ENCODE measurements at regions not wholly inside any gene's neighbourhood (a gene's known extent, or its start where the extent isn't known, plus 50 kb on each side); places are given as distances from the start of the nearest gene placed in this dataset.

- DNase-seq (ENCODE audit: low spot score): no peak
- H3K27ac ChIP-seq (ENCODE audit: low read depth, low read length, poor library complexity, severe bottlenecking): no peak overlapping the region
- no peaks in the 10 kb centered on the region for H3K36me3 ChIP-seq (ENCODE audit: insufficient read depth, low read length, poor library complexity, severe bottlenecking)
- ChIA-PET POLR2A (ENCODE audit: low non-redundant PET) (no interaction called here), CTCF (no interaction called here)
- no peaks in the 10 kb centered on the region for H3K4me1 ChIP-seq (ENCODE audit: insufficient read depth, low read length, poor library complexity, severe bottlenecking)
- no peak overlapping the region for H3K4me3 ChIP-seq (ENCODE audit: low read depth, low read length, poor library complexity, severe bottlenecking)
- no peaks in the 10 kb centered on the region for H3K9me3 ChIP-seq (ENCODE audit: low read depth, low read length, poor library complexity, severe bottlenecking)
- H3K27me3 ChIP-seq (replicated peaks; ENCODE audit: insufficient read depth, low read depth, low read length, poor library complexity): no peaks in the 10 kb centered on the region
- TF ChIP-seq EZH2 (IDR thresholded peaks at IDR 0.05; ENCODE audit: borderline replicate concordance, low read depth, low read length, poor library complexity, severe bottlenecking): no peak
- no peak for TF ChIP-seq CTCF (conservative IDR thresholded peaks at IDR 0.05; ENCODE audit: low read depth, low read length)
- intact Hi-C loops (cut with micrococcal nuclease; ENCODE audit: unreplicated experiment): no loop called here
- BruUV-seq (replicated peaks): no TSS peak
These were observed 329.7 kb upstream of the MEIS1 start for GRCh38 chr2:66105066-66105753.

GRCh38 chr2:66103581-66103980 is 331.3 kb upstream of the MEIS1 start:
- BruUV-seq (replicated peaks): no TSS peak
- H3K27me3 ChIP-seq (replicated peaks; ENCODE audit: insufficient read depth, low read depth, low read length, poor library complexity): no peaks in the 10 kb centered on the region
- ChIA-PET CTCF (no interaction called here), POLR2A (ENCODE audit: low non-redundant PET) (no interaction called here)
- H3K4me1 ChIP-seq (ENCODE audit: insufficient read depth, low read length, poor library complexity, severe bottlenecking): no peaks in the 10 kb centered on the region
- H3K27ac ChIP-seq (ENCODE audit: low read depth, low read length, poor library complexity, severe bottlenecking): no peak overlapping the region
- DNase-seq (ENCODE audit: low spot score): no peak
- no peaks in the 10 kb centered on the region for H3K9me3 ChIP-seq (ENCODE audit: low read depth, low read length, poor library complexity, severe bottlenecking)
- TF ChIP-seq EZH2 (IDR thresholded peaks at IDR 0.05; ENCODE audit: borderline replicate concordance, low read depth, low read length, poor library complexity, severe bottlenecking): no peak
- no peak for TF ChIP-seq CTCF (conservative IDR thresholded peaks at IDR 0.05; ENCODE audit: low read depth, low read length)
- no peaks in the 10 kb centered on the region for H3K36me3 ChIP-seq (ENCODE audit: insufficient read depth, low read length, poor library complexity, severe bottlenecking)
- intact Hi-C loops (cut with micrococcal nuclease; ENCODE audit: unreplicated experiment): no loop called here
- H3K4me3 ChIP-seq (ENCODE audit: low read depth, low read length, poor library complexity, severe bottlenecking): no peak overlapping the region

- TF ChIP-seq EZH2 (IDR thresholded peaks at IDR 0.05; ENCODE audit: borderline replicate concordance, low read depth, low read length, poor library complexity, severe bottlenecking): no peak
- TF ChIP-seq CTCF (conservative IDR thresholded peaks at IDR 0.05; ENCODE audit: low read depth, low read length): no peak
- no peaks in the 10 kb centered on the region for H3K27me3 ChIP-seq (replicated peaks; ENCODE audit: insufficient read depth, low read depth, low read length, poor library complexity)
- no TSS peak for BruUV-seq (replicated peaks)
- no peaks in the 10 kb centered on the region for H3K4me1 ChIP-seq (ENCODE audit: insufficient read depth, low read length, poor library complexity, severe bottlenecking)
- CTCF ChIA-PET: no interaction called here
- H3K4me3 ChIP-seq (ENCODE audit: low read depth, low read length, poor library complexity, severe bottlenecking): no peak overlapping the region
- DNase-seq (ENCODE audit: low spot score): no peak
- POLR2A ChIA-PET (ENCODE audit: low non-redundant PET): no interaction called here
- no peaks in the 10 kb centered on the region for H3K36me3 ChIP-seq (ENCODE audit: insufficient read depth, low read length, poor library complexity, severe bottlenecking)
- intact Hi-C loops (cut with micrococcal nuclease; ENCODE audit: unreplicated experiment): no loop called here
- H3K27ac ChIP-seq (ENCODE audit: low read depth, low read length, poor library complexity, severe bottlenecking): no peak overlapping the region
- no peaks in the 10 kb centered on the region for H3K9me3 ChIP-seq (ENCODE audit: low read depth, low read length, poor library complexity, severe bottlenecking)
These were observed 333.7 kb upstream of the MEIS1 start for GRCh38 chr2:66101206-66101605.
